Erythroblast (primary cell): ENCODE measurements at regions not wholly inside any gene's neighbourhood (a gene's known extent, or its start where the extent isn't known, plus 50 kb on each side); places are given as distances from the start of the nearest gene placed in this dataset.

Experiments
- GATA1 ChIP-seq: IDR thresholded peaks from 2 replicates; pipeline ENCODE4 v1.6.1; 2011; ENCODE audit warnings: low read depth, mild to moderate bottlenecking, control low read depth, low read length, moderate library complexity
- POLR2A ChIP-seq: IDR thresholded peaks from 2 replicates; pipeline ENCODE4 v1.6.1; 2011; ENCODE audit warnings: mild to moderate bottlenecking, low read length

DNA sequence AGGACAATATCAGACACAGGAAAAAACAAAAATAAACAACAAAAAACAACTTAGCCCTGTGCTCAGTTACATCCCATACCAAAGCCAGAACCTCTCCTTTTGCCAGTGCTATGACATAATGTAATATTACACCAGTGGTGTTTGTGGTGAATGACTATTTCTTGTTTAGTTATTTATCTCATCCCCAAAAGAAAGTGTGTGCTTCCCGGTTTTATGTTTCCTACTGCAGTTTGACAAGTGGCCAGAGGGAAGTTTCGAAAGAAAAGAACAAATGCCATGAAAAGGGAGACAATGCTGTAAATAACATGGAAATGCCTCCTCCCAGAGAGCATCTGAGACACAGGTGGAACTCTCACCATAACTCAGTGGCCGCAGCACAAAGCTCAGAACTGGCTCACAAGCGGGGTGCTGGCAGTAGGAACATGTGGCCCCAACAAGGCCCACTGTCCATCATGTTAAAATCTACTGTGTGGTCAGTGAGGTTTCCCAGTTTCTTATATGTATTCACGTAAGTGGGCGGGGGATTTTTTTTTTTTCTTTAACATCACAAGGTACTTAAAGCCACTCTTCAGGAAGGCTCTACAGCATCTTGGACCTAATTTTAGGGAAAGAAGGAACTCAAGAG, 158.2 kb downstream of the BARHL2 start:
- TF ChIP-seq POLR2A = no peak
- no peak for TF ChIP-seq GATA1
